A549 (cell line): ENCODE measurements at regions not wholly inside any gene's neighbourhood (a gene's known extent, or its start where the extent isn't known, plus 50 kb on each side); places are given as distances from the start of the nearest gene placed in this dataset.

Experiments used
- BHLHE40 ChIP-seq: IDR thresholded peaks from 2 replicates; pipeline ENCODE4 v1.6.1; 2012; ENCODE audit warnings: low read depth, low read length, inconsistent platforms
- CEBPB ChIP-seq, 2 experiments: fragments of >200 bp in 1 of 2; sonication (Bioruptor Twin) in 1 of 2; formaldehyde crosslinking in 1 of 2; IDR thresholded peaks; 2 replicates each; pipeline ENCODE4 v1.6.1; 2012 to 2016
- EHMT2 ChIP-seq: fragments of 200-600 bp; sonication (generic); IDR thresholded peaks from 2 replicates; pipeline ENCODE4 v1.6.1; 2016; ENCODE audit warnings: antibody characterized with exemption, low read depth, mild to moderate bottlenecking, moderate library complexity
- HDAC2 ChIP-seq: fragments of 200-600 bp; sonication (generic); IDR thresholded peaks from 2 replicates; pipeline ENCODE4 v1.6.1; 2016
- POLR2A ChIP-seq: IDR thresholded peaks from 2 replicates; pipeline ENCODE4 v1.6.1; 2012; ENCODE audit warnings: mild to moderate bottlenecking, low read length
- REST ChIP-seq: fragments of 200-600 bp; sonication (generic); IDR thresholded peaks from 2 replicates; pipeline ENCODE4 v1.6.1; 2016; ENCODE audit warnings: antibody characterized with exemption, mild to moderate bottlenecking, moderate library complexity
- SMC3 ChIP-seq: fragments of >200 bp; sonication (Bioruptor Twin); formaldehyde crosslinking; IDR thresholded peaks from 3 replicates; pipeline ENCODE4 v1.6.1; 2018; ENCODE audit warnings: inconsistent platforms
- ZC3H11A ChIP-seq: fragments of 450-650 bp; IDR thresholded peaks from 2 replicates; pipeline ENCODE4 v1.6.1; 2014; ENCODE audit warnings: antibody characterized with exemption, mild to moderate bottlenecking
- ZNF302 ChIP-seq: fragments of 250-450 bp; sonication (Bioruptor Pico); IDR thresholded peaks from 2 replicates; pipeline ENCODE4 v1.9.0; 2021; ENCODE audit warnings: inconsistent platforms, mild to moderate bottlenecking, moderate library complexity
- TF ChIP-seq, protein P1 (sequence below): fragments of >200 bp; sonication (Bioruptor Twin); formaldehyde crosslinking; IDR thresholded peaks from 3 replicates; pipeline ENCODE4 v1.5.1; 2016
- TF ChIP-seq, protein P2 (sequence below): fragments of 450-650 bp; IDR thresholded peaks from 2 replicates; pipeline ENCODE4 v1.6.1; 2014; ENCODE audit warnings: antibody characterized with exemption
- TF ChIP-seq, protein P3 (sequence below): IDR thresholded peaks from 2 replicates; pipeline ENCODE4 v1.6.1; 2012; ENCODE audit warnings: low read depth, borderline replicate concordance
- TF ChIP-seq, protein P4 (sequence below): IDR thresholded peaks from 2 replicates; pipeline ENCODE4 v1.6.1; 2012

GRCh38 chr2:240350006-240350355, 85.5 kb upstream of the GPC1 start:
- TF ChIP-seq, protein P1, sequence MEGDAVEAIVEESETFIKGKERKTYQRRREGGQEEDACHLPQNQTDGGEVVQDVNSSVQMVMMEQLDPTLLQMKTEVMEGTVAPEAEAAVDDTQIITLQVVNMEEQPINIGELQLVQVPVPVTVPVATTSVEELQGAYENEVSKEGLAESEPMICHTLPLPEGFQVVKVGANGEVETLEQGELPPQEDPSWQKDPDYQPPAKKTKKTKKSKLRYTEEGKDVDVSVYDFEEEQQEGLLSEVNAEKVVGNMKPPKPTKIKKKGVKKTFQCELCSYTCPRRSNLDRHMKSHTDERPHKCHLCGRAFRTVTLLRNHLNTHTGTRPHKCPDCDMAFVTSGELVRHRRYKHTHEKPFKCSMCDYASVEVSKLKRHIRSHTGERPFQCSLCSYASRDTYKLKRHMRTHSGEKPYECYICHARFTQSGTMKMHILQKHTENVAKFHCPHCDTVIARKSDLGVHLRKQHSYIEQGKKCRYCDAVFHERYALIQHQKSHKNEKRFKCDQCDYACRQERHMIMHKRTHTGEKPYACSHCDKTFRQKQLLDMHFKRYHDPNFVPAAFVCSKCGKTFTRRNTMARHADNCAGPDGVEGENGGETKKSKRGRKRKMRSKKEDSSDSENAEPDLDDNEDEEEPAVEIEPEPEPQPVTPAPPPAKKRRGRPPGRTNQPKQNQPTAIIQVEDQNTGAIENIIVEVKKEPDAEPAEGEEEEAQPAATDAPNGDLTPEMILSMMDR, result no peak
- TF ChIP-seq, protein P2, sequence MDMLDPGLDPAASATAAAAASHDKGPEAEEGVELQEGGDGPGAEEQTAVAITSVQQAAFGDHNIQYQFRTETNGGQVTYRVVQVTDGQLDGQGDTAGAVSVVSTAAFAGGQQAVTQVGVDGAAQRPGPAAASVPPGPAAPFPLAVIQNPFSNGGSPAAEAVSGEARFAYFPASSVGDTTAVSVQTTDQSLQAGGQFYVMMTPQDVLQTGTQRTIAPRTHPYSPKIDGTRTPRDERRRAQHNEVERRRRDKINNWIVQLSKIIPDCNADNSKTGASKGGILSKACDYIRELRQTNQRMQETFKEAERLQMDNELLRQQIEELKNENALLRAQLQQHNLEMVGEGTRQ, result no peak
- TF ChIP-seq CEBPB (IDR thresholded peaks at IDR 0.05) (no peak), ZC3H11A (no peak), POLR2A (no peak), ZNF302 (no peak), HDAC2 (no peak), BHLHE40 (no peak), EHMT2 (no peak), REST (no peak), SMC3 (no peak)
- TF ChIP-seq, protein P3, sequence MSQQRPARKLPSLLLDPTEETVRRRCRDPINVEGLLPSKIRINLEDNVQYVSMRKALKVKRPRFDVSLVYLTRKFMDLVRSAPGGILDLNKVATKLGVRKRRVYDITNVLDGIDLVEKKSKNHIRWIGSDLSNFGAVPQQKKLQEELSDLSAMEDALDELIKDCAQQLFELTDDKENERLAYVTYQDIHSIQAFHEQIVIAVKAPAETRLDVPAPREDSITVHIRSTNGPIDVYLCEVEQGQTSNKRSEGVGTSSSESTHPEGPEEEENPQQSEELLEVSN, result no peak
- TF ChIP-seq, protein P4, sequence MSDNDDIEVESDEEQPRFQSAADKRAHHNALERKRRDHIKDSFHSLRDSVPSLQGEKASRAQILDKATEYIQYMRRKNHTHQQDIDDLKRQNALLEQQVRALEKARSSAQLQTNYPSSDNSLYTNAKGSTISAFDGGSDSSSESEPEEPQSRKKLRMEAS, result no peak
